DMS53 treated with DMSO at 0.1 percent for 48 hours (cell line): ENCODE measurements at regions not wholly inside any gene's neighbourhood (a gene's known extent, or its start where the extent isn't known, plus 50 kb on each side); places are given as distances from the start of the nearest gene placed in this dataset.
"Not testable (repeated sequence)": the region's sequence is repeated elsewhere in the genome, so short reads cannot be mapped to it uniquely, and the experiment has no call there.

ENCODE experiments used
- DNase-seq: peaks from one replicate; lab custom pipeline; 2025; ENCODE audit not compliant: unreplicated experiment; lab: John Stamatoyannopoulos, UW

DNA sequence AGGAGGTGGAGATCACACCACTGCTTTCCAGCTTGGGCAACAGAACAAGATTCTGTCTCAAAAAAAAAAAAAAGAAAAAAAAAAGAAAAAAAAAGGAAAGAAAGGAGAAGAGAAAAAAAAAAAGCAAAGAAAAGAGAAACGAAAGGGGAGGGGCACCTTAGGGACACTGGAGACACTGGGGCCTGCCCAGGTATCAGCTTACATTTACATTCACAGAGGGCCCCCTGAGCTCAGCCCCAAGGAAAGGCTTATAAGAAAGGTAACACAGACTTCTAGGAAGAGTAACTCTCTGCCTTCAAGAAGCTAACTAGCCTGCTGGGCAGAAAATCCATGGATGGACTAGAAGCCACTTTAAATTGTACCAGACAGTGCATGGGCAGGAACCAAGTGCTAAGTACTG, 108.8 kb downstream of the NPY start:
- no peak for DNase-seq

DNA sequence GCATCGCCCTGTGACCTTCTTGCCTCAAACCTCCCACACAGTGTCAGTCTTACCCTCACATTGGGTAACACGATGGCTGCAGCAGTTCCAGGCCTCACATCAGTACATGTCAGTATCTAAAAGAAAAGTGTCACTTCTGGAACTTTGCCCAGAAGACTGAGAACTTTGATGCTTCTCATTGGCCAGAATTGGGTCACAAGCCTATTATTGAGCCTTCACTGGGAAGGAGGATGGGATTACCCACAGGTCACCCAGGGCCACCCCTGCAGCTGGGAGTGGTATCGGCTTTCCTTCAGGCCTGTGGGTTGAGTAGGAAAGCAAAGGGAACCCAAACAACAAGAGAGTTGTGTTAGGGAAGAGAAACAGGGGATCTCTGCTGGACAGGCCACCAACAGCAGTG, 111.5 kb downstream of the NPY start:
- DNase-seq = no peak

DNA sequence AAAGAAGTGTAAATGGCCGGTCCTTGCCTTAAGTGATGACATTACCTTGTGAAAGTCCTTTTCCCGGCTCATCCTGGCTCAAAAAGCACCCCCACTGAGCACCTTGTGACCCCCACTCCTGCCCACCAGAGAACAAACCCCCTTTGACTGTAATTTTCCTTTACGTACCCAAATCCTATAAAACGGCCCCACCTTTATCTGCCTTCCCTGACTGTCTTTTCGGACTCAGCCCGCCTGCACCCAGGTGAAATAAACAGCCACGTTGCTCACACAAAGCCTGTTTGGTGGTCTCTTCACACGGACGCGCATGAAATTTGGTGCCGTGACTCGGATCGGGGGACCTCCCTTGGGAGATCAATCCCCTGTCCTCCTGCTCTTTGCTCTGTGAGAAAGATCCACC, 112.4 kb downstream of the NPY start:
- not testable (repeated sequence) for DNase-seq

DNA sequence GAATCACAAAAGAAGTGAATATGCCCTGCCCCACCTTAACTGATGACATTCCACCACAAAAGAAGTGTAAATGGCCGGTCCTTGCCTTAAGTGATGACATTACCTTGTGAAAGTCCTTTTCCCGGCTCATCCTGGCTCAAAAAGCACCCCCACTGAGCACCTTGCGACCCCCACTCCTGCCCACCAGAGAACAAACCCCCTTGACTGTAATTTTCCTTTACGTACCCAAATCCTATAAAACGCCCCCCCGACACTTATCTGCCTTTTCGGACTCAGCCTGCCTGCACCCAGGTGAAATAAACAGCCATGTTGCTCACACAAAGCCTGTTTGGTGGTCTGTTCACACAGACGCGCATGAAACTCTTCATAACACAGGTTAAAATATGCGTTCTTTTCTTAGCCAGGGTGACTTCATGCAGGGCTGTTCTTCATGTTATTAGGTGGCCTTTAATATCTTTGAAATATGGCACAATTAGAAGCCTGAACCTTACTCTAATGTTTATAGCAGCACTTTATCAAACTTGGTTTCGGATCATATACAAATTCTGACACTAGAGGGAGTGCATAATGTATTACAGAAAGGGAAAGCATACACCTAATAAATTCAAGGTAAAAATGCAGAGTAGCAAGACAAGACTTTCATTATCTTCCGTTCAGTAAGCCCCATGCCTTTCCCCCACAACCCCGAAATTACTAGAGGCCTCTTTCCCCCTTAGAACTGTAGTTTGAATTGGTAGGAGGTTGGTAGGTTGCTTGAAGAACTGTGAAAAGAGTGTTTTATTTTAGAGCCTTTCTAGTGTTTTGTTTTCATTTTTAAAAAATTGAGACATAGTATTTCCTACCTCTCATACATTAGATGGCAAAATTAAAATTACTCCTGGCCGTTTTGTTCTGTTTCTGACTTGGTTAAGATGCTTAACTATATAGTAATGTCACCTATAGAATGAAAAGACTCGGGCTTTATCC, 117.9 kb downstream of the NPY start:
- peak; percentile 82 for DNase-seq

DNA sequence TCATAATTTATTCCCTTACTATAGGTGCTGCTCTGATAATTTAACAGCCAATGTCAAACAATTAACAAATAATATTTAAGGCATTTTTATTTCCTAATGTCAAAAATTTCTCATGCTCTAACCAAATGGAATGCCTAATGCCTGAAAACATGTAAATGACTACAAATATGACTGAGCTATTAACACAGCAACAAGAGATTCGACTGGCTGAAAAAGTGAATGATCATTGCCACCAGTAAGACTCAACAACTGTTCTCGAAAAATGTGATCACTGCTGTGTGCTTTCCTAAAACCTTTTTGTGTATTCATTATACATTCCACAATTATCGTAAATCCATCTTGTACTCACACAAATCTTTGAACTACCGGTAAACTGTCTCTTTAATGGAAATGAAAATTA, 118.7 kb downstream of the NPY start:
- no peak for DNase-seq

DNA sequence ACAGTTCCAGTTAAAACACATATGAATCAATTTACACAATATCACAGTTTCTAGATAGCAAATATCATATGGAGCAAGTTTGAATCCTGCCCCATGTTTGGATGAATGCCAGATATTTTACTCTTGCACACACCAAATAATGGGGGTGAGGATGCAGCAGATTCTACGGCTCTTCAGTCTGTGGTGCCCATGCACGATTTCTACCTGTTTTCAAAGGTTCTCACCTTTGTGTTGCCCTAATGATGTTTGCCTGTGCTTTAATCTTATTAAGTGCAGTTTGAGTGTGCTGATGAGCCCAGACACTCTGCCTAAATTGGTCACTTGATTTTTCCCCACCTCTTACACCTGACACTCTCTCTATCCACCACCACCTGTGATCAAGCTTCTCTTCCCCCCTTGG, 119.6 kb downstream of the NPY start:
- no peak for DNase-seq

DNA sequence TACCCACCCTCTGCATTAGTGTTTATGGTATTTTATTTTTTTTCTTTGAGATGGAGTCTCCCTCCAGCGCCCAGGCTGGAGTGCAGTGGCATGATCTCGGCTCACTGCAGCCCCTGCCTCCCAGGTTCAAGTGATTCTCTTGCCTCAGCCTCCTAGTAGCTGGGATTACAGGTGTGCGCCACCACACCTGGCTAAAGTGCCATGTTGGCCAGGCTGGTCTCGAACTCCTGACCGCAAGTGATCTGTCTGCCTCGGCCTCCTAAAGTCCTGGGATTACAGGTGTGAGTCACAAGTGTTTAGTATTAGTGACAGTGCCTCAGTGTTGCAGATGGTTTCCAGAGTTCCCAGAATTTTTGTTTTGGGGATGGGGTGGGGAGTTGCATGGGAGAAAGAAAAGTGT, 120.3 kb downstream of the NPY start:
- DNase-seq = no peak

DNA sequence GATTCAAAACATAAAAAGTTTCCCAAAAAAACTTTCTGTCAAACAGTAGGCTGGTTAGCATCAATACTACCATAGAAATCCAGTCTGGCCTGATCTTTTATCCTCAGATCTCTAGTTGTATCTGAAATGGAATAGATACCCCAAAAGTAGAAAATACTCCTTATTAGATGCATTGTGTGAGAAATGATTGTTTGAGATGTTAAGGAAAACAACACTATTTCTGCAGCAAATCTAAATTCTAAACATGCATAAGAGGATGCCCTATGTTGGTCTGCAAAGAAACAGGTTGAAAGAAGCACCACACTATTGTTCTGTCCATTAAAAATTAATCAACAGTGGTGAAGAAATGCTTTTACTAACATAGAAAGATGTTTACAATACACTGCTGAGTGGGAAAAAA, 121.0 kb downstream of the NPY start:
- DNase-seq = no peak

DNA sequence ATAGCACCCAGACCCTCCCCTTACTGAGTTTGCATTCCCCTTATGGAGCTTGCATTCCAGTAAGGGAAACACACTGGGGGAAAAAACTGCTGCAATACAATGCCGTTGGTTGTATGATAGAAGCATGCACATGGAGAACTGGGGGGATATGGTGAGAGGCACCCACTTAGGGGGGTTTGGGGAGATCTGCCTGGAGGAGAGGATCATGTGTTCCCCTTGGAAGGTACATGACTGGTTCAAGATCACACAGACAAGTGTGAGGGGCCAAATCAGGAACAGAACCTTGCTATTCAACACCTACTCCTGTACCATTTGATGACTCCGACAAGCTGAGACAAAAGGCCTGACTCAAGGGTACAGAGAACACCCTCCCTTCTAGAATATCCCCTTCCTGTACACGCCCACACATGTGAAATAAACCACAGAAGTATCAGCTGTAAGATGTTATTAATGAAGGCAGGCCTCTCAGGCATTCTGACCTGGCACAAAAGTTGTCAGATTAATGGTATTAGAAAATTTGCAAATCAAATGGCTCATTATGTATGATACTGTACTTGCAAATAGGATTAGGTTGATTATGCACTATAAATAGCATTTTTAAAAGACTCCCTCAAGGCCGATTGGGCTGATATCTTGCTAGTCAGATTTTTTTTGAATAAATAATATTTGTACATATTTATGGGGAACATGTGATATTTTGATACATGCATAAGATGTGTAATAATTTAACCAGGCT, 122.2 kb downstream of the NPY start:
- no peak for DNase-seq

DNA sequence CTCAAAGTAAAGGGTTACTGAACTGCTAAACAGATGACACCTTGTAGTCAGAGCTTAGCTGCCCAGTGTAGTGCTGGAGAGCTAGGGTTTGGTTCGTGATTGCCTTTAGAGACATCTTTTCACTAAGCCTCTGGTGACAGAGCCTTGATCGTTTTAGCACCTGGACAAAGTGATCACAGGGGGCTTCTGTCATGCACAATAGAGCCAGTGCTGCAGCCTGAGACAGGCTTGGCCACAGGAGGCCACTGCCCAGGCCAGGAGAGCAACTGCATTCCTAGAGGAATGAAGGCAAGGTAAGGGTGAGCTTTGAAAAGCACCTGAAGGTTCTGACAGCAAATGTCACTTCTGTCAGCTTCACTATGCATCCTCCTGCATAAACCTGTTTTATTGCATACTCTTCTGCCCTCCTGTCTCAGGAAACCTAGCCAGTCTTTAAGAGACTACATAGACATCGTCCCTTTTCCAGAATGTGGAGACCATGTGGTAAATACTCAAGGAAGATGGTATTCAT, 122.9 kb downstream of the NPY start:
- DNase-seq = no peak

DNA sequence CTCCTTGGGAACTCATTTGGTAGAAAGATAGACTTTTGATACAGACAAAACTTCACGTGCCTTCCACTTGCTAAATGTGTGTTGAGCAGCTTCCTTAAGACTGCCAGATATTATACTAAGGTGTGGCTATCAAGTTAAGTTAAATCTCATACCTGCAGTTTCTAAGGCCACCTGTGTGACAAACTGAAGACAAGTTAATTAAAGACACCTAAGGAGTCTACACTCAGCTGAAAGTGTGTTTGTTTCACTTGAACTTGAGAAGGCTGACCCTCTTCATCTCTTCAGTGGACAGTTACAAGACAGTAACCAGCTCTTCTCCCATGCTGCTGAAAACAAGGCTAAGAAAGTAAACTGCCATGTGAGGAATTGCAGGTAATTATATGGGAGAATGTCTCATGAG, 124.0 kb downstream of the NPY start:
- no peak for DNase-seq

DNA sequence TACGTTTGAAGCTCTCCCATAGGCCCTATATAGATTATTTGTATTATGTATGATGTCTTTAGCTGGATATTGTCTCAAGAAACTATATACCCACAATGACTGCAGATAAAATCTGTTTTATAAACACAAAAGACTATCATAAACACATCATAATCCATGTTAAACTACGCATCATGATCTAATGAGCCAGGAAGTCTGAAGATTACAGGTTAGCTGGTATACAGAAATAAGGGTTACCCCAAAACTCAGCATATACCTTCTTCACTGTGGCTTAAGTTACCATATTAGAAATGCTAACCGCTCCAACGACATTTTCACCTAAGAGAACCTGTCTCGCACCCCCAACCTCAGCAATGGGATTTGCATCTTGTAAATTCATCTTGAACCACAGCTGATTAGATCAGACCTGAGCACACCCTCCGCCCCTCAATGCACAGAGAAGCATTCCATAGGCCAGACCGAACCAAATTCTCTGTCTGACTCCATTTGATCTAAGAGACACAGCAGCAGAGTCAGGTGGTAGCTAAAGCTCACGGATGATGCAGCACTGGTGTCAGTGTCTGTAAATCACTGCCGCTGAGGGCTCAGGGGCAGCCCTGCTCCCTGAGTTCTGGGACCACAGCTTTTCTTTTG, 124.9 kb downstream of the NPY start:
- no peak for DNase-seq

DNA sequence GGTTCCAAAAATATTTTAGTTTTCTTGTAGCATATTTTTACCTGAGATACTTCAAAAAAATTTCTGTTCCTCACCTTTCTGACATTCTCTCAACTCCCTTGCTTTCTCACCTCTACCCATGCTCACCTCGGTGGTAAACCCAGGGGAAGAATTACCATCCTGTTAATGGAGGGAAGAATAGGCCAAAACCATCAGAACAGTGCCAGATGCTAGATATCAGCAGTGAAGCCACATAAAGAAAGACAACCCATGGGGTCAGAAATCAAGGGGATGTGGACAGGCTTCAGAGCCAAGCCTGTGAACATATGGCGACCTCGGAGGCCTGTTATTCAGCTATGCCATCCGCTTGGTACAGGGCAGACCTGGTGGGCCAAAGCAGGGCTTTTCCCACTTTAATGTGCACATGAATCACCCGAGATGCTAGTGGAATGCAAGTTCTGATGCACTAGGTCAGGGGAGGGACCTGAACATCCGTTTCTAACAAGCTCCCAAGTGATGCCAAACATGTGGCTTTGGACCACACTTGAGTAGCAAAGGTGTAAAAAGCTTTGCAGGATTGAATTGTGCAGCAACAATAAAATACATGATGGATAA, 125.5 kb downstream of the NPY start:
- no peak for DNase-seq

DNA sequence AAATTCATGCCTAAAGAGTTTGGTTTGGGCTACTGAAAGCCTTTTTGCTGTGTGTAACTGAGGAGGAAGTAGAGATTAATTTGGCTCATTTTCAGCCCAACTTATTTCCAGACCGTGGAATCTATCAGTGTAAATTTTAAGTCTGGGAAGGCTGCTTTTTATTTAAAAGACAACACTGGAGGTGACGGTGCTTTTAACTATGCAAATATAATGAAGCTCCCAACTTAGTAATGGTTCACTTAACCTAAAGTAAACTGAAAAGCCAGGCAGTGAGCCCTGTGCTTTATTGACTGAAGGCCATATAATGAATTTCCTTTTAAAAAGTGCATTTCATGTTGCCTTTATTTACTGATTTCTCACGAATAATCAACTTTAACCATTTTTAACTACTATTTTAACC, 127.2 kb downstream of the NPY start:
- peak; percentile 47 for DNase-seq

DNA sequence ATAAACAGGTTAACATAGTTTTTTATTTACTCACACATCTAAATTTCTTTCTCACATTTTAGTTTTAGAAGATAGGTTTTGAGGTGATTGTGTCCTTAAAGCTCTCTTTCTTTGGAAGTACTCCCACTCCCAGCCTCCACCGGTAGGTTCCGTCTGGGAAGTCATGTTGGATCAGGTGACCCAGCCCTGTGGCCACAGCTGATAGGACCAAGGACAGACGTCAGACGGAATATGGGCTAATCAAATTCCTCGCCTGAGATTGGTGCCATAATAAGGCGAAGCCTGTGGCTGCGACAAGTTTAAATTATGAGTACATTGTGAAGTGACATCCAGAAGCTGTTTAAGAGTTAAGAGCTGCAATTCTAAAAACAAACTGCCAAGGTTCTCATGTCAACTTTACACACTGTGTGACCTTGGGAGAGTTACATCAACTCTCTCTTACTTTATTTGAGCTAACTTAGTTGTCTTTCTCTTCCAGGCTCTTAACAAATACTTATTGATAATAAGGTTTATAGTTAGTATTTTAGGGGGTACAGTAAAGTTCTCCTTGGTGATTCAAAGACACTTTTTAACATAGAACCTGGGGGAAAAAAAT, 133.6 kb downstream of the NPY start:
- DNase-seq = no peak

DNA sequence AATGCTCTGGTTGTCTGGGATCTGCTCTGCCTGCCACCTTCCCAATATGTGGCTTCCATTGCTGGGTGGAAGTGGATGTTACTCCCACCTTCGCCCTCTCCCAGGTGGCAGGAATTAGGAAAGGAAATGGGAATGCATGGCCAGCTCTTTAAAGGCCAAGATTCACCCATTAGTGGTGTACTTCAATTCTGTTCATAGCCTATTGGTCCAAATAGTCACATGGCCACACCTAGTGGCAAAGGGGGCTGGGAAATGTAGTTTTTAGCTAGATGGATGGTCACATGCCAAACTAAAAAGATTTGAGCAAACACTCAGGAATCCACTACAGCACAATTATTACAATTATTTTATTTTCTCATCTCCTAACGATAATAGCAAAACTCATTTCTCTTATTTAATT, 135.1 kb downstream of the NPY start:
- peak; percentile 6 for DNase-seq

DNA sequence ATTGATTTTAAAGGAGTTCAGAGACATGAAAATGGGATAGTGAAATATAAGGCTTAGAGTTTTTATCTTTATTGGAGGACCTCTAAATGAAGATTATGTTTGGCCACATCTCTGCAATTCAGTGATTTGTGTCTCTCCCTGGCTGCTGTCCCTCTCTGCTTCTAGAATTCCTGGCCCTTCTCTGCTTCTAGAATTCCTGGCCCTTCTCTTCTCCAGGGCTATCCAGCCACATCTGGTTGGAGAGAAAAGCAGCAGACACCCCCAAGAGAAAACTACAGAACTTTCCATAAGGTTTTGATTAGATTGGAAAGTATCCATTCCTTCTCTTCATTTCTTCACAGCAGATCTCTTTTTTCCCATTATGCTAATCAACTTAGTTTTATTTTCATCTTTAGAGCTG, 135.5 kb downstream of the NPY start:
- no peak for DNase-seq

DNA sequence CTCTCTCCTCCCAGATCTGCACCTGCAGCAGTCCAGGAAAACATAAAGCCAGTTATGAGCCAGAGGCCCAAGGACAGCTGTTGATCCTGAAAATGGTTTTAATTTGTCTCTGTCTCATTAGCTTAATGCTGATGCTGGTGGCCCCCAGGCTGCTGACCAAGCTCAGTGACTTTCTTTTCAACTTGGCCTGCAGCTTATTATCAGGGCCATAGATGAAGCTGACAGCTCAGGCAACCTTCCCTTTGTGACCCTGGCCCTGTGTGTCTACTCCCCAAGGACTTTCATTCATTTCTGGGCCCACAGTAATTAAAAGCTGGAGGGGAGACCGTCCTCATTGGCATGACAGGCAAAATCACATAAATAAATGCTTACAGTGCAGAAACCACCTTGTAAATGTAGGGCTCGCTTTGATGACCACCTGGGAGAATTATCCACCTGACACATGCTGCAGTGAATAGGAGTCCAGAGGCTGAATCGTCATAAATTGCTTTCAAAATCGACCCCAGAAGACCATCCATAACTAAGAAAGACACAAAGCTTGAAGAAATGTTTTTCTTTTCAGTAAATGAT, 138.5 kb downstream of the NPY start:
- DNase-seq = no peak

DNA sequence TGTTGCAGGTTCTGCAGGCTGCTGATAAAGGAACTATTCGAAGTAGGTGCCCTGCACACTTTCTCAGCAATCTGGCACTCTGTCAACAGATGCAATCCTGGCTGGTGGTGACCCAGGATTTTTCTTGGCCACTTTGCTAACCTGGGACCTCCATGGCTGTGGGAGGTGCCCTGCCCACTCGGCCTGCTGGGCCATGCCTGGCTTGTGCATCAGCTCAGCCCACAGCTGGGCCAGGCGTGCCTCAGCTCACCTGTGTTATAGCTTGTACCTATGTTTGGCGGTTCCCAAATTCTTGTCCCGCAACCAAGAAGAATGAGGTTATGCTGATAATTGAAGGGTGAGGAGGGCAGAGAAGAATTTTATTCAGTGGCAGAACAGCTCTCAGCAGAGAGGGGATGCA, 141.7 kb downstream of the NPY start:
- no peak for DNase-seq

DNA sequence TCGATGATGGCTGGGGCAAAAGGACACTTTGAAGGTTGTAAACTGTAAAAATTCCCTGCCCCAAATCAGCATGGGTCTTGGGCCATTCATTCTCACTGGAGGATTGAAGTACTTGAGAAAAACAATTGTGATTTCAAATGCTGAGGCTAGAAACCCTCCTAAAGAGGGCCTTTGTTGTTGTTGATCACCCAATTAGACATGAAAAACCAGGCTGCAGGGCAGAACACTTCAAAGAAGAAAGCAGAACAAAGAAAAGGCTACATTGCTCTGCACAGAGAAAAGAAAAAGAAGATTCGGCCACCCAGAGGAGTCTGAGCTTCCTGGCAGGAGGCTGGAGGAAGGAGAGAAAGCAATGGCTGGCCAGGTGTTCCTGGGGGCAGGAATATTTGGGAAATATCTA, 143.1 kb downstream of the NPY start:
- no peak for DNase-seq

DNA sequence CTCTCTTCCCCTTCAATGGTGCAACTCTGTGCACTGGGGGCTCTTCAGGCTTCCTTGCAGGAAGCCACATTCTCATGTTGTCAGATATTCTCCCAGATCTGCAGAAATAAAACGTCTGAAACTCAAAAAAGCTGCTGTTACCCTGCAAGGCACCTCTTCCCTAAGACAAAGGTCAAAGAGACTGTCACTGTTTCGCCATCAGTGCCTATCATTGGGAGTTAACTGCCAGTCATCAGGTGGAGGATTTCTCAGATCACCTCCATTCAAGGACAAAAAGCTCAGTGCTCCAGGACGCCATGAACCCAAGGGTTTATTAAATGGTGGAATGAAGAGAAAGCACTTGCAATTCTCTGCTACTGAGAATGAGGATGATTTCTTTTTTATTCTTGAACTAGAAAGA, 144.6 kb upstream of the PALS2 start:
- no peak for DNase-seq
